CD4-positive, alpha-beta T cell treated with Interleukin-21 for 1 hour (primary cell): ENCODE measurements at regions not wholly inside any gene's neighbourhood (a gene's known extent, or its start where the extent isn't known, plus 50 kb on each side); places are given as distances from the start of the nearest gene placed in this dataset.
"Not testable (repeated sequence)": the region's sequence is repeated elsewhere in the genome, so short reads cannot be mapped to it uniquely, and the experiment has no call there.

Experiments
- DNase-seq: peaks from one replicate; pipeline ENCODE4 v3.0.0-alpha.2; 2020

DNA sequence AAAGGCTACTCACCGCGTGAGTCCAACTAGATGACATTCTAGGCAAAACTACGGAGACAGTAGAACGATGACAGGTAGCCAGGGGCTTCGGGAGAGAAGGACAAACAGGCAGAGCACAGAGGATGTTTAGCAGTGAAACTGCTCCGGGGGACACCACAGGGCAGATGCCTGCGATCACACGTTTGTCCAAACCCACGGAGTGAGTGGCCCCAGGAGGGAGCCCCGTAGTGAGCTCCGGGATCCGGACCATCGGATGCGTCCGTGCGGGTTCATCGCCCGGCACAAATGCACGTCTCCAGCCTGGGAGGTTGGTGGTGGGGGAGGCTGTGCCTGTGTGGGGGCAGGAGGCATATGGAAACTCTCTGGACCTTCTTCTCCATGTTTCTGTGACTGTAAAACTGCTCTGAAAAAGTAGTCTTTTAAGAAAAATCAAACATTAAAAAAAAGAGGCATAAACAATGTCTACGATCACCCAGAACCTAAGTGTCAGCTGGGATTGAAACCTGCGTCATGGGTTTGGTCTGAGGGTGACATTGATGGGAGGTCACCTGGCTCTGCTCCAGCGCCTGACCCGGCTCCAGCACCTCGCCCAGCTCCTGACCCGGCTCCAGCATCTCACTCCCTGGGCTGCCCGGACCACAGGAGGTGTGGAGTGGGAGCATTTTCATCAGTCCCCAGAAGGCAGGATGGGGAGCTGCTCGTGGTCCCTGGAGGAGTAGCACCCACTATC, 83.0 kb upstream of the CTDP1 start:
- no peak for DNase-seq

DNA sequence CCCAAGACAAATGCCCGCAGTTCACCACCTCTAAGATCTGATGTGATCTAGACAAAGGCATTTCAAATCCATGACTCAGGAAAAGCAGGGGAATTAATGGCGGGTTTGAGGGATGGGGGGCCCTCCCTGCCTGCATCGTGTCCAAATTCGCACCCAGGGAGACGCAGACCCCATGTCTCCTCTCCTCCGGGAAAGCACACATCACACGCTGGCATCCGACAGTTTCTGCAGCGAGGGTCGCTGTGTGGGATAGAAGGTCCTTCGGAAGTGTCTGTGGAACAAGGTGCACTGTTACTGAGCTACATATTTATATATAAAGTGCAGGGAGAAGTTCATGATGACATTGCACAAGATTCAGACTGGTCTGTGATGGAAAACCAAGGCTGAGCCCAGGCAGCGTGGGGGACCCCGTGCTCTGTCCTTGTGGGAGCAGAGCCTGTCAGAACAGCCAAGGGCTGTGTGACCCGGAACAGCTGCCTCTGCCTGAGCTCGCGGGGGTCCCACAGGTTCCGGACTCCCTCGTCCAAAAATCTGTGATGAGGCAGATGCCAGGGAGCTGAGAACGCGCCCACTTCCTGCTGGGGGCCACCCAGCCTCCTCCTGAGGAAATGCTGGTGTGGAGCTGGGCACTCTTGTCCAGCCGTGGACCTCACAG, 82.3 kb upstream of the CTDP1 start:
- DNase-seq = no peak

DNA sequence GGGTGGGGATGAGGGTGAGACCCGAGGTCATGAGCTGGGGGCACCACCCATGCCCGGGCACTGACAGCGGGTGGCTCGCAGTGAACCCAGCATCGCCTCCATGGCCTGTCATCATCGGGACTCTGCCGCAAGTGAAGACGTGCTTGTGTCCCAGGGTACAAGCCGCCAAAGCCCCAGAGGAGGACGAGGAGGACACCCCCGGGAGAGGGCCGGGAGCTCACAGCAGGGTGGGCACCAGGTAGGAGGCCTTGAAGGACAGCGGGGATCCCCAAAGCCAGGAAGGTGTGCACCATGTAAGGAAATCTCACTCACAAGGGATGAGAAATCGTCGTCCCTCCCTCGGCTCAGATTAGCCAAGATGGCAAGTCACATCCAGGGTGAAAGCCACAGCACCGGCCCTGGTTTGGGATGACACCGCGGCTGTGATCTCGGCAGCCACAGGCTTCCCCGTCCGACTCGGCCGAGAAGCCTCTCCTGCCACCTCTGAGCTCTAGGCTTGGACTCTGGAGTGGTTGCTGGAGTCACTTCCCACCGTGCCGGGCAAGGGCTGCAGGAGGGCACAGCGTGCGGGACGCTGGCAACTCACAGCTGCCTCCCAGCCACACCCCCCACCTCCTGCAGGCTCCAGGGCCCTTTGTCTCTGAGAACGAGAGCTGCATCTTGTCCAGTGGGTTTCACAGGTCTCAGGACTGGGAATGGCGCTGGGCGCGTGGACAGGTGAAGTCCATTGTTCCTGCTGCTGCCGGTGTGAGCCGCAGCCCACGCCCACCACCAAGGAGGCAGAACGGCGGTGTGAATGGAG, 81.6 kb upstream of the CTDP1 start:
- no peak for DNase-seq

DNA sequence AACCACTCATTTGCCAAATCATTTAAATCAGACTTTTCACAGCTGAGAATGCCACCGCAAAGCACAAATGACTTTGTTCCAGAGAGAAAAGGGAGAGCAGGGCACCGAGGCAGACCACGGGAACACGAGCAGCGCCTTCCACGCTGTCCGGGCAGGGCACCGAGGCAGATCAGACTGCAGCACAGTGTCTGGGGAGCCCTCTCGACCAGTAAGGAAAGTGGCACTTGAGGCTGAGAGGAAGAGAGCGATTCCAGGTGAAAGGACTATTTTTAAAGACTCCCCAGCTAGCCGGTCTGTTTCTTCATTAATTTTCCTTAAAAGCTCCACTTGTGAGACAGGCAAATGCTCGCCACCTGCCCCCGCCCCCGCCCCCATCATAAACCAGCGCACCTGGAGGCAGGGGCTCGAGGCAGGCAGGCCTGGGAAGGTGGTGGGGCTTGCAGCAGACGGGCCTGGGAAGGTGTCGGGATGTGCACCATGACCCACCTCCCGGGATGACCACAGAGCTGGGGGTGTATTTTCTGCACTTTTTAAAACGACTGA, 80.9 kb upstream of the CTDP1 start:
- no peak for DNase-seq

DNA sequence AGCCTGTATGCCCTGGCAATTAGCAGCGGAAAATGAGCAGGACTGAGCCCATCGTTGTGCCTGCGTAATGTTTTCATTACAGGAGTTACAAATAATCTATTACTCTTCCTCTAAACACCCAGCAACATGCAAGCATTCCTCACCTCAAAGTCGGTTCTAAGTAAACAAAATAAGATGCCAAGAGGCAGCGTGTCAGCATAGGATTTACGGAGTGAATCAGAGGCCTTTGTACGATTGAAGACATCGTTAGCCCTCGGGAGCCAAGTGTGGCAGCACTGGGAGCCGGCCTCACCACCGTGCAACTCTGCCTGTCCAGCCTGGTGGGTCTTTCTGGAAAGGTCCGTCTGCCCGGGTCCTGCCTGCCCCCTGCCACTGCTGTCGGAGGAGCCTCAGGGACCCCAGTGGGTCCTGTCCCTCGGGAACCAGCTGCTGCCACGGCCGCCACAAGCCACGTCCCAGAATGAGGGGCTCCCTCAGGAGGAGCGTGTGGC, 80.1 kb upstream of the CTDP1 start:
- no peak for DNase-seq

DNA sequence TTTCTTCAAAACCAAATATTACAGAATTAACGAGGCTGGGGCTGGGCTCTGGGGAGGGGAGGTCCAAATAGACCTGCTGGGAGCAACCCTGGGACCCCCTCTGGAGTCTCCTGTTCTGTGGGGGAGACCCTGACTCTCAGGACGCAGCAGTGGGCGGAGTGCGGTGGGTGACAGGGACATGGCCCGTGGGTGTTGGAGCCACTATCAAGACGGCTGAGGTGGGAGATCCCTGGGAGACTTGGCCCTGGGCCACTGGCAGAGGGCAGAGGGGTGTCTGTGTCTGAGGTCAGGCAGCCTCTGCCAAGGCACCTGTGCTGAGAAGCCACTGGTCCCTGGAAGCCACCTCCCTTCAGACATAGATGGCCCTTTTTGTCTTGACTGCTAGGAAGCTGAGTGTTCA, 79.5 kb upstream of the CTDP1 start:
- no peak for DNase-seq

DNA sequence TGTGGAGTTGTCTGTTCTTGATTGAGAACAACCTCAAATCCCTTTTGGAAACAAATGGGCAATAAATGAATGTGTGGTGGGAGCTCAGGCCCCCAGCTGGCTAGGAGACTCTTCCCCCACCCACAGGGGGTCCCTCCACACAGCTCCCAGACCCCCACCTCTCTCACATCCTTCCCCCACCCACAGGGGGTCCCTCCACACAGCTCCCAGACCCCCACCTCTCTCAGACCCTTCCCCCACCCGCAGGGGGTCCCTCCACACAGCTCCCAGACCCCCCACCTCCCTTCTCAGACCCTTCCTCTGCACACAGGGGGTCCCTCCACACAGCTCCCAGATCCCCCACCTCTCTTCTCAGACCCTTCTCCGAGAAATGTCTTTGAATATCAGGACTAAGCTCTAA, 79.0 kb upstream of the CTDP1 start:
- DNase-seq = no peak

DNA sequence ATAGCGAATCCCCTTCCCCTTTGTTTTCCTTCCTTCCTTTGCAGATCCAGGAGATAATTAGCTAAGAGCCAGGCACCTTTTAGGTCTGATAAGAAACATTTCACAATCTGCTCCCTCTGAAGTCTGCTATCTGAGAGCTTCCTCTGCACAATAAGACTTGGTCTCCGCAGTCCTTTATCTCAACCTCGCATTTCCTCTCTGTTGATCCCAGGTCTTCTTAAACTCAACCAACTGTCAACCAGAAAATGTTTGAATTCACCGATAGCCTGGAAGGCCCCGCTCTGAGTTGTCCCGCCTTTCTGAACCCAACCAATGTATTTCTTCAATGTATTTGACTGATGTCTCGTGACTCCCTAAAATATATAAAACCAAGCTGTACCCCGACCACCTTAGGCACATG, 78.4 kb upstream of the CTDP1 start:
- no peak for DNase-seq

DNA sequence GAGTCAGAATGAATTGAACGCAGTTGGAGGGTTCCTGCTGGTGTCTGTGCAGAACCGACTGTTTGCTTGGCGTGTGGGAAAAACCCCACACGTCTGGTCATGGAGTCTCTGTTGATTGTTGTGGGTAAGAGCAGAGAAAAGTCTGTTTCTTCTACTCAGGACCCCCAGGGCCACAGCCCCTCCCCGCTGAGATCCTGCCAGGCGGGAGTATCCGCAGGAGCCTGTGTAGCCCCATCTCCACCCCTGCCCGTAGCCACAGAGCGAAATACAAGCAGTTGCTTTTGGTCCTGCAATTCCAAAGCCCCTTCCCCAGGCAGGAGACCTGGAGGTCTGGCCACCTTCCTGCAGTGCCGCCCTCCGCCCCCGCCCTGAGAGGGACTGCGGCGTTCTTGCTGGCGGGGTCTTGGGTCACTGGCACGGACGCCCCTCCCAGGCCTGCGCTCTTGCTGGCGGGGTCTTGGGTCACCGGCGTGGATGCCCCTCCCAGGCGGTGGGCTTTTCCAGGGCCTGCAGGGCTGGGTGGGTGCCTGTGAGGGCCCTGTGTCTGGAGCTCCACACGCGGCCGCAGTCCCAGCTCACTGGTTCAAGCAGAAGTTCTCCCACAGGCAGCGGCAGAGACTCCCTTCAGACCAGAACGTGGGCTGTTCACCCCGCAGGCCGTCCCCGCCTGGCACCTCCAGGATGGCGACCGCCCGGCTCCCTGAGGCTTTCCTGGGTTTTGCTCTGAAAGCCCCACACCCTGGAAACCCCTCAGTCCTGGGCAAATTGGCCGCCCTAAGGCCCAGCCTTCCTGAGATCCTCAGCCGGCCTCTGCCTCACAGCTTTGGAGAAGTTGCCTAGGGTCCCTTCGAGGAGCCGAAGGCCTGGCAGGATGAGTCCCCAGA, 76.0 kb upstream of the CTDP1 start:
- no peak for DNase-seq

DNA sequence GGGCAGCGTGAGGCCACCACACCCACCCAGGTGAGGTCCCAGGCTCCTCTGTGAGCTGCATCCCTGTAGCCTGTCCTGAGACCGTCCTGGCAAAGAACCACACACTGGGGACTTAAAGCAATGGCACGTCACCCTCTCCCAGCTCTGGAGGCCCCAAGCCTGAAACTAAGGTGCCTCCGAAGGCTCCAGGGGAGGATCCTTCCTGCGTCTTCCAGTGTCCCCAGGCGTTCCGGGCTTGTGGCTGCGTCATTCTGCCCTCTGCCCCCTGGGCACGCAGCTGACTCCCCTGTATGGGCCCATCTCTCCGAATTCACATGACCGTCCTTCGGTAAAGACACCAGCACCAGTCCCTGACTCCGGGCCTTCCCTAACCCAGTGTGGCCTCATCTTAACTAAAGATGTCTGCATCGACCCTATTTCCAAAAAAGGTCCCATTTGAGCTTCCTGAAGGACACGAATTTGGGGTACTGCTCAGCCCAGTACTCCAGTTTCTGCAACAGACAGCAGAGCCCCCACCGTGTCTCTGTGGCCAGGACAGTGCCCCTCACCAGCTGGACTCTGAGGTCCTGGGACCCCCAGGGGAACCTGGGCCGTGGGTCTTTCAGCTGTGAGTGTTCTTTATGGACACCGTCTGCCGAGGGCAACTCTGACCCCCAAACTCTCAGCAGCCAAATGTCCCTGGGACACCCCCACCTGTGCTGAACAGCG, 75.2 kb upstream of the CTDP1 start:
- no peak for DNase-seq

DNA sequence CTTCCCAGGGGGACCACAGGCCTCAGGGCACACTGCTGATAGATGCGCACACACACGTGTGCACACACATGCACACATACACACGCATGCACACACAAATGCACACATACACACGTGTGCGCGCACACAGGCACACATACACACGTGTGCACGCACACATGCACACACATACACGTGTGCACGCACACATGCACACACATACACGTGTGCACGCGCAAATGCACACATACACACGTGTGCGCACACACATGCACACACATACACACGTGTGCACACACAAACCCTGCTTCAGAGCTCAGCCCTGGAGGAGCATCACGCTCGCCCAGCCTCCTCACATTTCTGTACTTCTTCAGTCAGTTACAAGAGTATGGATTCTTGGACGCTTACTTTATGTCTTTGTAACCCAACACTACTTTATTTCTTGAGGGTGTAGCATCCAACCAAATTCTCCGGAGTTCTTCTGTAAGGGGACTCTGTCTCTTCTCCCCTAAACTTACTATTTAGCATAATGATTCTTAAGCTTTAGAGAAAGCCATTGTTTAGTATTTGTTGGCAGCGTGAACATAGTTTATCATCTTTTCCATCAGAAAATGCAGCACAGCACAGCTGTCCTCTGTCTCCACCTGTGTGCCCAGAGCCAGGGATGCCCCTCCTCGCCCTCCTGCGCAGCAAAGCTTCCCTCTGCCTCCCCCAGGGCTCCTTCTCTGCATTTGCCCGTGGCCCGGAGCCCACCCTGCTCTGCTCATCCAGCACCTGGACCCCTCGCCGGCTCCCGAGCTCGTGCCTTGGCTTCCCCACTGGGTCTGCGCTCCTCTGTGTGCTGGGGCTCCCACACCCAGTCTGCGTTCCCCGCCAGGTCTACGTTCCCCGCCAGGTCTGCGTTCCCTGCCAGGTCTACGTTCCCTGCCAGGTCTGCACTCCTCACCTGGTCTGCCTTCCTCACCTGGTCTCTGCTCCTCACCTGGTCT, 74.4 kb upstream of the CTDP1 start:
- DNase-seq = no peak

DNA sequence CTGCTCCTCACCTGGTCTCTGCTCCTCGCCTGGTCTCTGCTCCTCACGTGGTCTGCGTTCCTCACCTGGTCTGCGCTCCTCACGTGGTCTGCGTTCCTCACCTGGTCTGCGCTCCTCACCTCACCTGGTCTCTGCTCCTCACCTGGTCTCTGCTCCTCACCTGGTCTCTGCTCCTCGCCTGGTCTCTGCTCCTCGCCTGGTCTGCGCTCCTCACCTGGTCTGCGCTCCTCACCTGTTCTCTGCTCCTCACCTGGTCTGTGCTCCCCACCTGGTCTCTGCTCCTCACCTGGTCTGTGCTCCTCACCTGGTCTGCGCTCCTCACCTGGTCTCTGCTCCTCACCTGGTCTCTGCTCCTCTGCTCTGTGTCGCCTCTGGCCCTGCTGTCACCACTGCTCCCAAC, 73.5 kb upstream of the CTDP1 start:
- DNase-seq = not testable (repeated sequence)

DNA sequence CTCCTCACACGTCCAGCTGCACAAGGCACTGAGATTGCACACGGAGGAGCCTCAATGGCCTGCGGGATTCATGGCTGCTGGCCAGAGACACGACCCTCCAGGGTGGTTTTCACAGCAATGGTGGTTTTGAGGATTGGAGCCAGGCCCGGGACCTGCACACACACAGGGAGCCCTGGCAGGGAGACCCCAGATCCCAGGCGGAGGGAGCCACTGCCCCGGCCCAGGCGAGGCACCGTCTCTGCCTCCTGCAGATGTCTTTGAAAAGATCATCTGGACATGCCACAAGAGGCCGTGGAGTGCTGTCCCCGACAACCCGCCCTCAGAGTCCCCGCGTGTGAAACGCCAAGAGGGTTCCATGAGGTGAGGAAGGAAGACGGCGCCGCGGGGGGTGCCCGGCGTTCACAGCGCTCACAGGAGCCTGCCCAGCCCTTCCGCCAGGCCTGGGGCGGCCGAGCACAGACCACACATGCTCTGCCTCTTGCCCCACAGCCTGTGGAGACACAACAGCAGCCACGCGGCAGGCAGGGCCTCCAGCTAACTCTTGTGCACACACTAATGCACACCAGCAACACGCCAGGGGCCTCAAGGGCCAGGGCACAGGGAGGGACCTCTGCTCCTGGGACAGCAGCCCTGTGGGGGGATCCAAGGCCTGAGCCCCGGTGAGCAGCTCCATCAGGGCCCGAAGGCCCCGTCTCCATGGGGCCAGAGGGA, 72.8 kb upstream of the CTDP1 start:
- DNase-seq = no peak

DNA sequence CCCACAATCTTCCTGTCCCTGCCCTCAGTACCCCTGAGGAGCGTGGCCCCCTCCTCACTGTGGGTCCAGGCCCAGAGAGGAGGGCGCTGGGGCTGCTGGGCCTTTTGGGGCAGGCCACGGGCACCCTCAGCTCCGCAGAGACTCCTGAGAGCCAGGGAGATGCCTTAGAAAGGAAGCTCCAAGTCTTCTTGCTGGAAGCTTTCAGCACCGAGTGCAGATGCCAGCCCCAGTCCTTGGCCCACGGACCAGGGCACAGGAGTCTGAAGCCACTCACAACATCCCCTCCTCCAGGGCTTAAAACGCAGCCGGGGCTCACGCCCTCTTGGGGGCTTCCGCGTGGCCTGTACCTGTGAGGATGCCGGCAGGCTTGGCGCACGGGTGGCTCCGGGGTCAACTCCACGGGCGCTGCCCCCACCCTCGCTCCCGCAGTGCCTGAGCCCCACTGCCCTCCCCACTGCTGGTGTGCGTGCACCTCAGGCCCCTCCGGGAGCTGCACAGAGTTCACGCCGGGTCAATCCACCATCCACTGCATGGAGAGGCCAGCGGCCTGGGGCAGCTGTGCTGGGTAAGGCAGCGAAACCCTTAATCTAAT, 72.1 kb upstream of the CTDP1 start:
- DNase-seq = no peak

DNA sequence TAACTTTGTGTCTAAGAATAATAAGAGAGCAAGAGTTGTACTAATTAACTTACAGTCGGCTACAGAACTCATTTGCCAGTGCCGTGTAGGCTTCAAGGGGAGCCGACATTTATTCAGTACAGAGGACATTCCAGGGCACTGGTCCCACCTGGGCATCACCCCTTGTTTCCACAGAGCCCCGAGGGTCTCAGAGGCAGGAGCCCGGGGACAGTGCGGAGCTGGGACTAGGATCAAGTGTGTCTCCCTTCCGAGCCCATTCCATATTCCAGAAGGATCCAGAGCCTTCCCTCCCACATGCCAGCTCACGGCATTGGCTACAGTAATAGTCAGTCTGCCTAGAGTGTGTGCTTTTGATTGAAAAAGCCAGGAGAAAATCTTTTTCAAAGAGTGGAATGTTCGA, 71.5 kb upstream of the CTDP1 start:
- DNase-seq = no peak

DNA sequence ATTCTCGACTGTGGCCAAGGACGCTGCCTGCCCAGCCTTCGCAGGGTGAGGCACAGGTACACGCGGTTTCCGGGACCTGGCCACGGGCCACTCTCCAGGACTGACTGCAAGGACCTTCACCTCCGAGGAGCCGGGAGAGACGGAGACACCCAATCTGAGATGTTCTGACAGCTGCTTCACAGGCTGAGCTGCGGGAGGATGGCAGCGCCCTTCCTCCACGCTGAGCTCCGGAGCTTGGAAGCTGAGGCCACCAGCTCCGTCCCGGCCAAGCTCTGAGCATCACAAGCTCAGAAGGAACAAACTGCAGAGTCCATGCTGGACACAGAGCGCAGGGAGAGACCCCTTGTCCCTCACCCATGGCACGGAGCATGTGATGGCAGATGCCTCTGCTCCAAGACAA, 71.1 kb upstream of the CTDP1 start:
- DNase-seq = no peak

DNA sequence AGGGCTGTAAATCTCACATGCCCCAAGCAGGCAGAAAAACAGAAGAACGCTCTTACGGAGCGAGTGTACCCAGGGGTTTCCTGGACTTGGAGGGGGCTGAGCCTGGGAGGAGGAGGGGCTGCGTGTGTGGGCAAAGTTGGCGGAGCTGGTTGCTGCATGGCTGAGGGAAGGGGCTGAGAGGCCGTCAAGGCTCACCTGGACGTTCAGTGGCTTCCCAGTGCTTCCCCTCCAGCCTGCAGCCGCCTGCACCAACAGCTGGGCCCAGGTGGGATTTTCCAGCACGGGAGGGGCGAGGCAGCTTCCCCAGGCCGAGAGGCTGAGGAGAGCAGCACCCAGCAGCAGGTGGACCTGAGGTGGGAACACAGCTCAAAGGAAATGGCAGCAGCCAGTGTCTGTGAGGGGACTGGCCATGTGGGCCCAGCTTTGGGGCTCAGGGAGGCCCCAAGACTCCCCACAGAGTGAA, 70.6 kb upstream of the CTDP1 start:
- no peak for DNase-seq

DNA sequence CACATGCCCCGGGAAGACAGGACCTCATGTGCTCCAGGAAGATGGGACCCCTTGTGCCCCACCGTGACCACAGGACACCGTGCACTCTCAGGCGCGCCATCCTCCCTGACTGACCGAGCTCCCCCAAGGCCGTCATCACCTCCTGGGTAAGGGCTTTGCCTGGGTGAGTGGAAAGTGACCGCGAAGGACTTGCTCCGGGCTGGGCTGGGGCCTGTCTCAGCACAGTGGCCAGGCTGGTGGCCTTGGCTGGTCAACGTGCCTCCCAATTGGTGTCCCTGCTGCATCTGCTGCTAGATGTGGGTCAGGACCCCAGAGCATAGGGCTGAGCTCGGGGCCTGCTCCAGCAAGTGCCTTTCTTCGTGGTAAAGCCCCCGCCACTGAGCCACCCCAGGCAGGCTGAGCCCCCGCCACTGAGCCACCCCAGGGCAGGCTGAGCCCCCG, 69.7 kb upstream of the CTDP1 start:
- no peak for DNase-seq

DNA sequence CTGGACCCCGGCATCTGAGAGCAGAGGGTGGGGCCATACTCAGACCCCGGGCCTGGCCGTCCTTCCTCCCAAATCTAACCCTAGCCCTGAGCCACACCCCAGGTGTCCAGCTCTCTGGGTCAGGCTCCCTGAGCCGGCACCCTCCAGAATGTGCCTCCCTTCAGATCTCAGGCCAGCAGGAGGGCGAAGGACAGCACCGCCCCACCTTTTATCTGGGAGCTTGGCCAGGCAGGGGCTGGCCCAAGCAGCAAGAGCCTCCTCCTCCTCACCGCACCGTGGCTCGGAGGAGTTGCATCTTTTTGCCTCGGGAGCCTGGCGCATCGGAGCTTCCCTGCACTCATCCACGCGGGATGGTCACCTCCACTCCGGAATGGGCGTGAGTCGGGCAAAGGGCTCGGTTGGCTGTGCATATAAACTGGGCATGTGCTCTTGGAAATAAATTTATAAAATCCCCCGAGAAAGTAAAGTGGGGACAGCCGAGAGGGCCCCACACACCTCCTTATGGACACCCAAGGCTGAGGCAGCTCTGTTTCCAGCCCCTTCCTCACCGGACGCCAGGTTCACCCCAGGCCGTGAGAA, 69.1 kb upstream of the CTDP1 start:
- DNase-seq = no peak
